ENCODE measurements at regions not wholly inside any gene's neighbourhood (a gene's known extent, or its start where the extent isn't known, plus 50 kb on each side); places are given as distances from the start of the nearest gene placed in this dataset.
"Not testable (repeated sequence)": the region's sequence is repeated elsewhere in the genome, so short reads cannot be mapped to it uniquely, and the experiment has no call there.

- peaks cover 43% of the 10 kb centered on the region for H3K27me3 Mint-ChIP-seq
- no peaks in the 10 kb centered on the region for H3K36me3 Mint-ChIP-seq
- DNase-seq, result no peak
- no peak overlapping the region for H3K27ac Mint-ChIP-seq
- peak overlapping the region; percentile 38 for H3K4me3 Mint-ChIP-seq
- H3K9me3 Mint-ChIP-seq, result no peaks in the 10 kb centered on the region
- H3K4me1 Mint-ChIP-seq, result peaks cover 19% of the 10 kb centered on the region
Measured at GRCh38 chr2:88865801-88866371, 174.4 kb downstream of the RPIA start.

- Mint-ChIP-seq H3K27ac (no peak overlapping the region), H3K27me3 (peaks cover 43% of the 10 kb centered on the region), H3K4me3 (no peak overlapping the region), H3K36me3 (no peaks in the 10 kb centered on the region), H3K4me1 (peaks cover 19% of the 10 kb centered on the region), H3K9me3 (no peaks in the 10 kb centered on the region)
- no peak for DNase-seq
Measured at GRCh38 chr2:88866756-88867155, 175.3 kb downstream of the RPIA start.

- DNase-seq, result no peak
- Mint-ChIP-seq H3K36me3 (no peaks in the 10 kb centered on the region), H3K4me1 (peaks cover 19% of the 10 kb centered on the region), H3K27ac (no peak overlapping the region), H3K4me3 (no peak overlapping the region), H3K27me3 (peaks cover 37% of the 10 kb centered on the region), H3K9me3 (no peaks in the 10 kb centered on the region)
Measured at GRCh38 chr2:88868861-88869260, 177.4 kb downstream of the RPIA start.

GRCh38 chr2:88870267-88870839 lies 178.9 kb downstream of the RPIA start:
- Mint-ChIP-seq H3K4me3 (no peak overlapping the region), H3K27ac (no peak overlapping the region), H3K36me3 (no peaks in the 10 kb centered on the region), H3K9me3 (no peaks in the 10 kb centered on the region), H3K27me3 (peaks cover 26% of the 10 kb centered on the region), H3K4me1 (peaks cover 17% of the 10 kb centered on the region)
- no peak for DNase-seq

GRCh38 chr2:88871336-88871735 lies 179.9 kb downstream of the RPIA start:
- H3K9me3 Mint-ChIP-seq, result no peaks in the 10 kb centered on the region
- no peak for DNase-seq
- H3K4me3 Mint-ChIP-seq, result no peak overlapping the region
- peaks cover 10% of the 10 kb centered on the region for H3K4me1 Mint-ChIP-seq
- H3K27ac Mint-ChIP-seq, result no peak overlapping the region
- H3K27me3 Mint-ChIP-seq, result peaks cover 19% of the 10 kb centered on the region
- H3K36me3 Mint-ChIP-seq, result no peaks in the 10 kb centered on the region

GRCh38 chr2:88873620-88874019 lies 182.1 kb downstream of the RPIA start:
- H3K36me3 Mint-ChIP-seq, result no peaks in the 10 kb centered on the region
- no peaks in the 10 kb centered on the region for H3K4me1 Mint-ChIP-seq
- H3K9me3 Mint-ChIP-seq, result no peaks in the 10 kb centered on the region
- H3K4me3 Mint-ChIP-seq, result no peak overlapping the region
- no peak for DNase-seq
- peaks cover 4% of the 10 kb centered on the region for H3K27me3 Mint-ChIP-seq
- H3K27ac Mint-ChIP-seq, result no peak overlapping the region

- no peak overlapping the region for H3K27ac Mint-ChIP-seq
- H3K4me1 Mint-ChIP-seq, result no peaks in the 10 kb centered on the region
- H3K4me3 Mint-ChIP-seq, result no peak overlapping the region
- peak; percentile 26 for DNase-seq
- no peaks in the 10 kb centered on the region for H3K9me3 Mint-ChIP-seq
- H3K27me3 Mint-ChIP-seq, result peaks cover 4% of the 10 kb centered on the region
- H3K36me3 Mint-ChIP-seq, result no peaks in the 10 kb centered on the region
Measured at GRCh38 chr2:88874063-88874657, 182.7 kb downstream of the RPIA start.

GRCh38 chr2:88875736-88876135 lies 184.3 kb downstream of the RPIA start:
- no peak for DNase-seq
- peaks cover under 1% of the 10 kb centered on the region for H3K27me3 Mint-ChIP-seq
- no peaks in the 10 kb centered on the region for H3K4me1 Mint-ChIP-seq
- no peak overlapping the region for H3K4me3 Mint-ChIP-seq
- no peak overlapping the region for H3K27ac Mint-ChIP-seq
- no peaks in the 10 kb centered on the region for H3K36me3 Mint-ChIP-seq
- no peaks in the 10 kb centered on the region for H3K9me3 Mint-ChIP-seq

- no peaks in the 10 kb centered on the region for H3K36me3 Mint-ChIP-seq
Measured at GRCh38 chr2:88880441-88880953, 189.0 kb downstream of the RPIA start.

GRCh38 chr2:88885275-88885674 lies 193.8 kb downstream of the RPIA start:
- Mint-ChIP-seq H3K4me3 (no peak overlapping the region), H3K9me3 (no peaks in the 10 kb centered on the region)

More at GRCh38 chr2:88880441-88880953, 189.0 kb downstream of the RPIA start:
- no peaks in the 10 kb centered on the region for H3K4me1 Mint-ChIP-seq
- no peak overlapping the region for H3K27ac Mint-ChIP-seq
- H3K27me3 Mint-ChIP-seq, result peaks cover 6% of the 10 kb centered on the region
- H3K4me3 Mint-ChIP-seq, result no peak overlapping the region
- peak; percentile 14 for DNase-seq
- H3K9me3 Mint-ChIP-seq, result no peaks in the 10 kb centered on the region

GRCh38 chr2:88885679-88886416 lies 194.4 kb downstream of the RPIA start:
- DNase-seq, result no peak
- Mint-ChIP-seq H3K4me1 (no peaks in the 10 kb centered on the region), H3K27me3 (peaks cover 22% of the 10 kb centered on the region), H3K4me3 (no peak overlapping the region), H3K27ac (no peak overlapping the region), H3K9me3 (no peaks in the 10 kb centered on the region), H3K36me3 (no peaks in the 10 kb centered on the region)

More at GRCh38 chr2:88885275-88885674, 193.8 kb downstream of the RPIA start:
- no peaks in the 10 kb centered on the region for H3K4me1 Mint-ChIP-seq
- H3K27ac Mint-ChIP-seq, result no peak overlapping the region
- no peaks in the 10 kb centered on the region for H3K36me3 Mint-ChIP-seq
- peaks cover 22% of the 10 kb centered on the region for H3K27me3 Mint-ChIP-seq
- no peak for DNase-seq

- DNase-seq, H3K36me3 Mint-ChIP-seq, H3K9me3 Mint-ChIP-seq, H3K4me1 Mint-ChIP-seq, H3K27ac Mint-ChIP-seq, H3K4me3 Mint-ChIP-seq: not testable (repeated sequence)
- H3K27me3 Mint-ChIP-seq, result peaks cover 16% of the 10 kb centered on the region
Measured at GRCh38 chr2:88887466-88887865, 196.0 kb downstream of the RPIA start.

- no peak overlapping the region for H3K4me3 Mint-ChIP-seq
Measured at GRCh38 chr2:88892207-88892606, 200.7 kb downstream of the RPIA start.

GRCh38 chr2:88892788-88893187 lies 201.3 kb downstream of the RPIA start:
- H3K4me3 Mint-ChIP-seq, result no peak overlapping the region
- no peak overlapping the region for H3K27ac Mint-ChIP-seq
- no peaks in the 10 kb centered on the region for H3K36me3 Mint-ChIP-seq
- no peak for DNase-seq
- H3K9me3 Mint-ChIP-seq, result no peaks in the 10 kb centered on the region
- H3K27me3 Mint-ChIP-seq, result peaks cover 13% of the 10 kb centered on the region
- H3K4me1 Mint-ChIP-seq, result no peaks in the 10 kb centered on the region

More at GRCh38 chr2:88892207-88892606, 200.7 kb downstream of the RPIA start:
- Mint-ChIP-seq H3K27me3 (peaks cover 15% of the 10 kb centered on the region), H3K27ac (no peak overlapping the region), H3K4me1 (no peaks in the 10 kb centered on the region), H3K36me3 (no peaks in the 10 kb centered on the region), H3K9me3 (no peaks in the 10 kb centered on the region)
- DNase-seq, result no peak

GRCh38 chr2:88896971-88897370 lies 205.5 kb downstream of the RPIA start:
- Mint-ChIP-seq H3K27me3 (peaks cover 7% of the 10 kb centered on the region), H3K27ac (no peak overlapping the region), H3K4me1 (no peaks in the 10 kb centered on the region), H3K36me3 (no peaks in the 10 kb centered on the region), H3K4me3 (no peak overlapping the region), H3K9me3 (no peaks in the 10 kb centered on the region)
- DNase-seq, result no peak

All from activated naive CD8-positive, alpha-beta T cell treated with anti-CD3 and anti-CD28 coated beads for 36 hours (primary cell).